ENCODE measurements at regions not wholly inside any gene's neighbourhood (a gene's known extent, or its start where the extent isn't known, plus 50 kb on each side); places are given as distances from the start of the nearest gene placed in this dataset.

GRCh38 chr15:31433091-31433490, 106.5 kb downstream of the KLF13 start:
- TF ChIP-seq CTCF (conservative IDR thresholded peaks at IDR 0.05): no peak
- no peak overlapping the region for H3K27ac ChIP-seq

- H3K27ac ChIP-seq: no peak overlapping the region
- TF ChIP-seq CTCF (conservative IDR thresholded peaks at IDR 0.05): no peak
These were observed 106.9 kb downstream of the KLF13 start for GRCh38 chr15:31433574-31433973.

- H3K27ac ChIP-seq: no peak overlapping the region
- no peak for TF ChIP-seq CTCF (conservative IDR thresholded peaks at IDR 0.05)
These were observed 107.6 kb downstream of the KLF13 start for GRCh38 chr15:31434275-31434587.

- no peak for TF ChIP-seq CTCF (conservative IDR thresholded peaks at IDR 0.05)
- H3K27ac ChIP-seq: peak overlapping the region; percentile 15; the same call in 1 of the 2 replicates
These were observed 108.1 kb downstream of the KLF13 start for GRCh38 chr15:31434588-31435260.

GRCh38 chr15:31435261-31435911, 108.8 kb downstream of the KLF13 start:
- H3K27ac ChIP-seq: peak overlapping the region; percentile 15; the same call in 1 of the 2 replicates
- TF ChIP-seq CTCF (conservative IDR thresholded peaks at IDR 0.05): peak; percentile 81

GRCh38 chr15:31435912-31436628, 109.4 kb downstream of the KLF13 start:
- no peak for TF ChIP-seq CTCF (conservative IDR thresholded peaks at IDR 0.05)
- peak overlapping the region; percentile 15; the same call in 1 of the 2 replicates for H3K27ac ChIP-seq

GRCh38 chr15:31437686-31438085, 111.1 kb downstream of the KLF13 start:
- H3K27ac ChIP-seq: no peak overlapping the region
- TF ChIP-seq CTCF (conservative IDR thresholded peaks at IDR 0.05): no peak
